GM23338 (cell line): ENCODE measurements at regions not wholly inside any gene's neighbourhood (a gene's known extent, or its start where the extent isn't known, plus 50 kb on each side); places are given as distances from the start of the nearest gene placed in this dataset.
A peak's percentile ranks its signal among the peaks of the same experiment; 100 is the strongest.

Source experiments
- ATAC-seq: fragments of 200-7000 bp; cut with Tn5 transposase; 3 replicates; pipeline ENCODE4 v1.9.1; 2020
- DNase-seq: peaks from one replicate; pipeline ENCODE4 v3.0.0-alpha.2; 2015; ENCODE audit warnings: low spot score
- H2AFZ ChIP-seq: fragments of 200-600 bp; sonication (generic); 2 replicates; pipeline ENCODE4 v1.8.0; 2016; ENCODE audit warnings: antibody characterized with exemption, mild to moderate bottlenecking, moderate library complexity
- H3F3A ChIP-seq: fragments of 200-600 bp; sonication (generic); replicated peaks from 2 replicates; pipeline ENCODE4 v1.8.0; 2017; ENCODE audit warnings: antibody characterized with exemption, mixed run types, low read depth
- H3K27ac ChIP-seq: fragments of 200-600 bp; sonication (generic); 2 replicates; pipeline ENCODE4 v1.6.1; 2016; ENCODE audit warnings: low read depth
- H3K27me3 ChIP-seq: fragments of 200-600 bp; sonication (generic); 2 replicates; pipeline ENCODE4 v1.8.0; 2016; ENCODE audit warnings: mild to moderate bottlenecking, mixed run types, moderate library complexity; ENCODE audit not compliant: insufficient read depth
- H3K36me3 ChIP-seq: fragments of 200-600 bp; sonication (generic); 2 replicates; pipeline ENCODE4 v1.8.0; 2016; ENCODE audit warnings: mild to moderate bottlenecking; ENCODE audit not compliant: insufficient read depth
- H3K4me1 ChIP-seq: fragments of 200-600 bp; sonication (generic); 2 replicates; pipeline ENCODE4 v1.8.0; 2016; ENCODE audit warnings: mild to moderate bottlenecking, moderate library complexity; ENCODE audit not compliant: insufficient read depth
- H3K4me2 ChIP-seq: fragments of 200-600 bp; sonication (generic); 2 replicates; pipeline ENCODE4 v1.7.1; 2017; ENCODE audit warnings: mixed run types
- H3K4me3 ChIP-seq: fragments of 200-600 bp; sonication (generic); 2 replicates; pipeline ENCODE4 v1.6.1; 2016; ENCODE audit warnings: mixed run types
- H3K79me2 ChIP-seq: fragments of 200-600 bp; sonication (generic); replicated peaks from 2 replicates; pipeline ENCODE4 v1.8.0; 2017; ENCODE audit warnings: mild to moderate bottlenecking; ENCODE audit not compliant: insufficient read depth
- H3K9me2 ChIP-seq: fragments of 200-600 bp; sonication (generic); 2 replicates; pipeline ENCODE4 v1.8.0; 2017; ENCODE audit not compliant: insufficient read depth
- H4K20me1 ChIP-seq: fragments of 200-600 bp; sonication (generic); replicated peaks from 2 replicates; pipeline ENCODE4 v1.8.0; 2017; ENCODE audit warnings: mild to moderate bottlenecking; ENCODE audit not compliant: insufficient read depth
- H3K27ac Mint-ChIP-seq: 2 replicates; pipeline ENCODE4 v1.8.0; 2020; ENCODE audit warnings: inconsistent platforms, mild to moderate bottlenecking, moderate library complexity, mixed read lengths
- H3K27me3 Mint-ChIP-seq: 3 replicates; pipeline ENCODE4 v1.8.0; 2022; ENCODE audit warnings: low read depth, mild to moderate bottlenecking, moderate library complexity, mixed read lengths, inconsistent platforms; ENCODE audit not compliant: insufficient read depth, poor library complexity
- H3K36me3 Mint-ChIP-seq: 3 replicates; pipeline ENCODE4 v1.8.0; 2021; ENCODE audit warnings: low read depth, mild to moderate bottlenecking, inconsistent platforms, moderate library complexity, mixed read lengths
- H3K4me1 Mint-ChIP-seq: 3 replicates; pipeline ENCODE4 v1.8.0; 2020; ENCODE audit warnings: mild to moderate bottlenecking, inconsistent platforms, mixed read lengths
- H3K4me3 Mint-ChIP-seq: 3 replicates; pipeline ENCODE4 v1.8.0; 2021; ENCODE audit warnings: moderate library complexity, mild to moderate bottlenecking, inconsistent platforms, mixed read lengths
- H3K9me3 Mint-ChIP-seq: 3 replicates; pipeline ENCODE4 v1.8.0; 2020; ENCODE audit warnings: moderate library complexity, mild to moderate bottlenecking, inconsistent platforms, mixed read lengths
- JUNB ChIP-seq: IDR thresholded peaks from one replicate; pipeline ENCODE4 v1.6.1; 2016; ENCODE audit warnings: antibody characterized with exemption; ENCODE audit not compliant: unreplicated experiment
- NANOG ChIP-seq: IDR thresholded peaks from 2 replicates; pipeline ENCODE4 v1.6.1; 2016; ENCODE audit warnings: antibody characterized with exemption, borderline replicate concordance
- POLR2AphosphoS5 ChIP-seq: IDR thresholded peaks from 2 replicates; pipeline ENCODE4 v1.6.1; 2016; ENCODE audit warnings: antibody characterized with exemption, low read depth
- STAT1 ChIP-seq: IDR thresholded peaks from one replicate; pipeline ENCODE4 v1.6.1; 2016; ENCODE audit warnings: antibody characterized with exemption; ENCODE audit not compliant: unreplicated experiment
- TF ChIP-seq, protein P1 (sequence below), 2 experiments: fragments of 200-600 bp in 1 of 2; sonication (generic) in 1 of 2; conservative IDR thresholded peaks; 2 replicates each; pipeline versions ENCODE4 v1.5.1 to v1.6.1; 2016 to 2017; ENCODE audit warnings: antibody characterized with exemption in 2 of 2, low read depth in 2 of 2, mild to moderate bottlenecking in 2 of 2, moderate library complexity in 1 of 2
- TF ChIP-seq, protein P2 (sequence below): fragments of 250-450 bp; sonication (Bioruptor Pico); IDR thresholded peaks from 2 replicates; pipeline ENCODE4 v1.5.0; 2020; ENCODE audit warnings: mild to moderate bottlenecking, moderate library complexity

- Histone ChIP-seq H3K36me3 (no peaks in the 10 kb centered on the region), H3F3A (no peaks in the 10 kb centered on the region), H2AFZ (peak overlapping the region; percentile 99), H4K20me1 (no peaks in the 10 kb centered on the region), H3K4me2 (peak overlapping the region; percentile 80), H3K9me2 (no peaks in the 10 kb centered on the region), H3K27ac (no peak overlapping the region), H3K27me3 (peaks cover 13% of the 10 kb centered on the region; the same call in 1 of the 2 replicates), H3K4me3 (peak overlapping the region; percentile 64), H3K79me2 (no peaks in the 10 kb centered on the region), H3K4me1 (peaks cover 35% of the 10 kb centered on the region)
- H3K27me3 Mint-ChIP-seq, result peaks cover 9% of the 10 kb centered on the region
- H3K36me3 Mint-ChIP-seq, result no peaks in the 10 kb centered on the region; the same call in 2 of the 3 replicates
- TF ChIP-seq NANOG, result no peak
- TF ChIP-seq STAT1, result no peak
- TF ChIP-seq JUNB, result no peak
- peak overlapping the region; percentile 66; the same call in 2 of the 3 replicates for H3K4me3 Mint-ChIP-seq
- no peak for DNase-seq
- peak; percentile 9 for ATAC-seq
- peaks cover 34% of the 10 kb centered on the region for H3K4me1 Mint-ChIP-seq
- H3K27ac Mint-ChIP-seq, result no peak overlapping the region
- peaks cover 8% of the 10 kb centered on the region; the same call in 1 of the 3 replicates for H3K9me3 Mint-ChIP-seq
Observed at GRCh38 chr3:150221904-150222523, 186.1 kb upstream of the TSC22D2 start.

DNA sequence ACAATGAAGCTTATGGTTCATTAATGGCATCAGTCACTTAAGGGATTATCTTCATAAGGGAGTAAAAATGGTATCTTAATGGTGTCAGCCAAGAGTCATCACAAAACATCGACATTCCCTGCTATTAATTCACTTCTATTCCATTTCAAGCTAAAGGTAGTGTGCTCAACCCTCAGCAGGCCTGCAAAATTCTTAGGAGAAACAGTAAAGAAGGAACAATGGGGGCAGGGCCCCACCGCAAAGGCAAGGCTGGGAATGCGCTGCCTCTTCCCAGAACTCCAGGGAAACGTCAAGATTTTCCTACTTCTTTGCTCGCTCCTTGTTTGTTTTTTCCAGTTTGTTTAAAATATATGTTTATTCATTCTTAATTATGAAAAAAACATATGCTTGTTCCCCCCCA, 187.3 kb upstream of the TSC22D2 start:
- peak overlapping the region; percentile 67 for H2AFZ ChIP-seq
- no peak for DNase-seq
- no peaks in the 10 kb centered on the region for H3F3A ChIP-seq
- Mint-ChIP-seq H3K4me1 (peaks cover 32% of the 10 kb centered on the region), H3K27ac (no peak overlapping the region; the same call in 1 of the 2 replicates), H3K9me3 (peaks cover 8% of the 10 kb centered on the region; the same call in 1 of the 3 replicates), H3K36me3 (no peaks in the 10 kb centered on the region; the same call in 2 of the 3 replicates), H3K4me3 (peak overlapping the region; percentile 66), H3K27me3 (peaks cover 9% of the 10 kb centered on the region)
- H3K27me3 ChIP-seq, result peaks cover 13% of the 10 kb centered on the region; the same call in 1 of the 2 replicates
- H3K4me3 ChIP-seq, result peak overlapping the region; percentile 64
- TF ChIP-seq, protein P1, sequence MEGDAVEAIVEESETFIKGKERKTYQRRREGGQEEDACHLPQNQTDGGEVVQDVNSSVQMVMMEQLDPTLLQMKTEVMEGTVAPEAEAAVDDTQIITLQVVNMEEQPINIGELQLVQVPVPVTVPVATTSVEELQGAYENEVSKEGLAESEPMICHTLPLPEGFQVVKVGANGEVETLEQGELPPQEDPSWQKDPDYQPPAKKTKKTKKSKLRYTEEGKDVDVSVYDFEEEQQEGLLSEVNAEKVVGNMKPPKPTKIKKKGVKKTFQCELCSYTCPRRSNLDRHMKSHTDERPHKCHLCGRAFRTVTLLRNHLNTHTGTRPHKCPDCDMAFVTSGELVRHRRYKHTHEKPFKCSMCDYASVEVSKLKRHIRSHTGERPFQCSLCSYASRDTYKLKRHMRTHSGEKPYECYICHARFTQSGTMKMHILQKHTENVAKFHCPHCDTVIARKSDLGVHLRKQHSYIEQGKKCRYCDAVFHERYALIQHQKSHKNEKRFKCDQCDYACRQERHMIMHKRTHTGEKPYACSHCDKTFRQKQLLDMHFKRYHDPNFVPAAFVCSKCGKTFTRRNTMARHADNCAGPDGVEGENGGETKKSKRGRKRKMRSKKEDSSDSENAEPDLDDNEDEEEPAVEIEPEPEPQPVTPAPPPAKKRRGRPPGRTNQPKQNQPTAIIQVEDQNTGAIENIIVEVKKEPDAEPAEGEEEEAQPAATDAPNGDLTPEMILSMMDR (conservative IDR thresholded peaks at IDR 0.05; ENCODE audit: low read depth in 2 of 2), result no peak
- TF ChIP-seq, protein P2, sequence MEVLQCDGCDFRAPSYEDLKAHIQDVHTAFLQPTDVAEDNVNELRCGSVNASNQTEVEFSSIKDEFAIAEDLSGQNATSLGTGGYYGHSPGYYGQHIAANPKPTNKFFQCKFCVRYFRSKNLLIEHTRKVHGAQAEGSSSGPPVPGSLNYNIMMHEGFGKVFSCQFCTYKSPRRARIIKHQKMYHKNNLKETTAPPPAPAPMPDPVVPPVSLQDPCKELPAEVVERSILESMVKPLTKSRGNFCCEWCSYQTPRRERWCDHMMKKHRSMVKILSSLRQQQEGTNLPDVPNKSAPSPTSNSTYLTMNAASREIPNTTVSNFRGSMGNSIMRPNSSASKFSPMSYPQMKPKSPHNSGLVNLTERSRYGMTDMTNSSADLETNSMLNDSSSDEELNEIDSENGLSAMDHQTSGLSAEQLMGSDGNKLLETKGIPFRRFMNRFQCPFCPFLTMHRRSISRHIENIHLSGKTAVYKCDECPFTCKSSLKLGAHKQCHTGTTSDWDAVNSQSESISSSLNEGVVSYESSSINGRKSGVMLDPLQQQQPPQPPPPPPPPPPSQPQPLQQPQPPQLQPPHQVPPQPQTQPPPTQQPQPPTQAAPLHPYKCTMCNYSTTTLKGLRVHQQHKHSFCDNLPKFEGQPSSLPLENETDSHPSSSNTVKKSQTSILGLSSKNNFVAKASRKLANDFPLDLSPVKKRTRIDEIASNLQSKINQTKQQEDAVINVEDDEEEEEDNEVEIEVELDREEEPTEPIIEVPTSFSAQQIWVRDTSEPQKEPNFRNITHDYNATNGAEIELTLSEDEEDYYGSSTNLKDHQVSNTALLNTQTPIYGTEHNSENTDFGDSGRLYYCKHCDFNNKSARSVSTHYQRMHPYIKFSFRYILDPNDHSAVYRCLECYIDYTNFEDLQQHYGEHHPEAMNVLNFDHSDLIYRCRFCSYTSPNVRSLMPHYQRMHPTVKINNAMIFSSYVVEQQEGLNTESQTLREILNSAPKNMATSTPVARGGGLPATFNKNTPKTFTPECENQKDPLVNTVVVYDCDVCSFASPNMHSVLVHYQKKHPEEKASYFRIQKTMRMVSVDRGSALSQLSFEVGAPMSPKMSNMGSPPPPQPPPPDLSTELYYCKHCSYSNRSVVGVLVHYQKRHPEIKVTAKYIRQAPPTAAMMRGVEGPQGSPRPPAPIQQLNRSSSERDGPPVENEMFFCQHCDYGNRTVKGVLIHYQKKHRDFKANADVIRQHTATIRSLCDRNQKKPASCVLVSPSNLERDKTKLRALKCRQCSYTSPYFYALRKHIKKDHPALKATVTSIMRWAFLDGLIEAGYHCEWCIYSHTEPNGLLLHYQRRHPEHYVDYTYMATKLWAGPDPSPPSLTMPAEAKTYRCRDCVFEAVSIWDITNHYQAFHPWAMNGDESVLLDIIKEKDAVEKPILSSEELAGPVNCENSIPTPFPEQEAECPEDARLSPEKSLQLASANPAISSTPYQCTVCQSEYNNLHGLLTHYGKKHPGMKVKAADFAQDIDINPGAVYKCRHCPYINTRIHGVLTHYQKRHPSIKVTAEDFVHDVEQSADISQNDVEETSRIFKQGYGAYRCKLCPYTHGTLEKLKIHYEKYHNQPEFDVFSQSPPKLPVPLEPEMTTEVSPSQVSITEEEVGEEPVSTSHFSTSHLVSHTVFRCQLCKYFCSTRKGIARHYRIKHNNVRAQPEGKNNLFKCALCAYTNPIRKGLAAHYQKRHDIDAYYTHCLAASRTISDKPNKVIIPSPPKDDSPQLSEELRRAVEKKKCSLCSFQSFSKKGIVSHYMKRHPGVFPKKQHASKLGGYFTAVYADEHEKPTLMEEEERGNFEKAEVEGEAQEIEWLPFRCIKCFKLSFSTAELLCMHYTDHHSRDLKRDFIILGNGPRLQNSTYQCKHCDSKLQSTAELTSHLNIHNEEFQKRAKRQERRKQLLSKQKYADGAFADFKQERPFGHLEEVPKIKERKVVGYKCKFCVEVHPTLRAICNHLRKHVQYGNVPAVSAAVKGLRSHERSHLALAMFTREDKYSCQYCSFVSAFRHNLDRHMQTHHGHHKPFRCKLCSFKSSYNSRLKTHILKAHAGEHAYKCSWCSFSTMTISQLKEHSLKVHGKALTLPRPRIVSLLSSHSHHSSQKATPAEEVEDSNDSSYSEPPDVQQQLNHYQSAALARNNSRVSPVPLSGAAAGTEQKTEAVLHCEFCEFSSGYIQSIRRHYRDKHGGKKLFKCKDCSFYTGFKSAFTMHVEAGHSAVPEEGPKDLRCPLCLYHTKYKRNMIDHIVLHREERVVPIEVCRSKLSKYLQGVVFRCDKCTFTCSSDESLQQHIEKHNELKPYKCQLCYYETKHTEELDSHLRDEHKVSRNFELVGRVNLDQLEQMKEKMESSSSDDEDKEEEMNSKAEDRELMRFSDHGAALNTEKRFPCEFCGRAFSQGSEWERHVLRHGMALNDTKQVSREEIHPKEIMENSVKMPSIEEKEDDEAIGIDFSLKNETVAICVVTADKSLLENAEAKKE (CRISPR knock-in tag), result 0 out of 2 replicates have a peak, but pooled peaks have one; percentile 47
- no peak for TF ChIP-seq NANOG
- TF ChIP-seq POLR2AphosphoS5, result no peak
- H3K4me1 ChIP-seq, result peaks cover 35% of the 10 kb centered on the region
- peak; percentile 31 for ATAC-seq
- peak overlapping the region; percentile 80 for H3K4me2 ChIP-seq
- H3K27ac ChIP-seq, result no peak overlapping the region
- no peaks in the 10 kb centered on the region for H3K79me2 ChIP-seq
- no peaks in the 10 kb centered on the region for H3K36me3 ChIP-seq
- no peaks in the 10 kb centered on the region for H3K9me2 ChIP-seq
- H4K20me1 ChIP-seq, result no peaks in the 10 kb centered on the region
